ENCODE measurements at regions not wholly inside any gene's neighbourhood (a gene's known extent, or its start where the extent isn't known, plus 50 kb on each side); places are given as distances from the start of the nearest gene placed in this dataset.

- H3K36me3 ChIP-seq (ENCODE audit: control insufficient read depth in 2 of 2, insufficient read depth in 2 of 2, low read length in 2 of 2): no peaks in the 10 kb centered on the region
- no peaks in the 10 kb centered on the region for H3K27me3 ChIP-seq (ENCODE audit: control insufficient read depth in 1 of 2, insufficient read depth in 2 of 2, low read length in 2 of 2)
- no peak overlapping the region for H3K27ac ChIP-seq (ENCODE audit: low read length)
- no peak overlapping the region for H3K9ac ChIP-seq (ENCODE audit: low read length in 2 of 2)
- no peaks in the 10 kb centered on the region for H3K4me1 ChIP-seq (ENCODE audit: control insufficient read depth, insufficient read depth, low read length)
- H3K4me3 ChIP-seq (ENCODE audit: low read length in 2 of 2): no peak overlapping the region
- peaks cover 0 to 4% of the 10 kb centered on the region in 2 donors for H3K9me3 ChIP-seq (ENCODE audit: control insufficient read depth in 2 of 2, low read length in 2 of 2)
These were observed 255.0 kb upstream of the RBFOX1 start for GRCh38 chr16:7077636-7078035.

DNA sequence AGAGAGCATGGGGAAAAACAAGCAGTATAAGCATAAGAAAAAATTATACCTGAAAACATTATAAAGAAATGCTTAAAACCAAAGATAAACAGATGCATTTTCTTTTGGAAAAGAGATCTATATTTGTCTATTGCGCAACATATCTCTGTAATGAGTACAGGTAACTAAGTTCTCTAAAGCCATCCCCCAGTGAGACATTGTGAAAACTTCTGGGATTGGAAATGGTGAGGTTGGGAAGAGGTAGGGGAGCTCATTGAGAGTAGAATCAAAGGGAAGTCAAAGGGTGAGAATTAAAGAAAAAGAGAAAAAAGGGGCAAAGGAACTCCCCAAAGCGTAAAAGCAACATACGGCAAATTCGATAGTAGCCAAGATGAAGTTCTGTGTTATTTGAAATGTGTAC is 257.9 kb upstream of the RBFOX1 start:
- H3K9me3 ChIP-seq (ENCODE audit: control insufficient read depth in 2 of 2, low read length in 2 of 2): peaks cover 0 to 10% of the 10 kb centered on the region in 2 donors
- no peak overlapping the region for H3K27ac ChIP-seq (ENCODE audit: low read length)
- H3K9ac ChIP-seq (ENCODE audit: low read length in 2 of 2): no peak overlapping the region
- H3K36me3 ChIP-seq (ENCODE audit: control insufficient read depth in 2 of 2, insufficient read depth in 2 of 2, low read length in 2 of 2): no peaks in the 10 kb centered on the region
- no peaks in the 10 kb centered on the region for H3K27me3 ChIP-seq (ENCODE audit: control insufficient read depth in 1 of 2, insufficient read depth in 2 of 2, low read length in 2 of 2)
- no peaks in the 10 kb centered on the region for H3K4me1 ChIP-seq (ENCODE audit: control insufficient read depth, insufficient read depth, low read length)
- H3K4me3 ChIP-seq (ENCODE audit: low read length in 2 of 2): no peak overlapping the region

DNA sequence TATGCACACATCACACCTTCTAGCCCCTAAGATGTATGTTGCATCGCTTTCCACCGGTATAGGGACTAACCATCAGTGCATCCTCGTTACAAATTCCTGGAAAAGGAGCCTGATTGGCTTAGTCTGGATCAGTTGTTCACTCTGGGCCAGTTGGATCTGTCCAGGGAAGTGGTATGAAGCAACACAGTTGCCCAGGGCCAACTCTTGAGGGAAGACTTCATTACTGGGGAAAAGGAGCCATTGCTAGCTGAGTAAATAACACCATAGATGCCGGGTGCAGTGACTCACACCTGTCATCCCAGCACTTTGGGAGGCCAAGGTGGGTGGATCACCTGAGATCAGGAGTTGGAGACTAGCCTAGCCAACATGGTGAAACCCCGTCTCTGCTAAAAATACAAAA is 275.2 kb upstream of the RBFOX1 start:
- H3K4me1 ChIP-seq (ENCODE audit: control insufficient read depth, insufficient read depth, low read length): no peaks in the 10 kb centered on the region
- no peak overlapping the region for H3K9ac ChIP-seq (ENCODE audit: low read length in 2 of 2)
- H3K36me3 ChIP-seq (ENCODE audit: control insufficient read depth in 2 of 2, insufficient read depth in 2 of 2, low read length in 2 of 2): no peaks in the 10 kb centered on the region
- H3K9me3 ChIP-seq (ENCODE audit: control insufficient read depth in 2 of 2, low read length in 2 of 2): peaks cover 3 to 6% of the 10 kb centered on the region in 2 donors
- no peak overlapping the region for H3K4me3 ChIP-seq (ENCODE audit: low read length in 2 of 2)
- H3K27me3 ChIP-seq (ENCODE audit: control insufficient read depth in 1 of 2, insufficient read depth in 2 of 2, low read length in 2 of 2): no peaks in the 10 kb centered on the region
- no peak overlapping the region for H3K27ac ChIP-seq (ENCODE audit: low read length)

GRCh38 chr16:7055443-7055842 is 277.2 kb upstream of the RBFOX1 start:
- Histone ChIP-seq H3K4me1 (ENCODE audit: control insufficient read depth, insufficient read depth, low read length) (no peaks in the 10 kb centered on the region), H3K9me3 (ENCODE audit: control insufficient read depth in 2 of 2, low read length in 2 of 2) (peaks cover 3 to 6% of the 10 kb centered on the region in 2 donors), H3K9ac (ENCODE audit: low read length in 2 of 2) (no peak overlapping the region), H3K36me3 (ENCODE audit: control insufficient read depth in 2 of 2, insufficient read depth in 2 of 2, low read length in 2 of 2) (no peaks in the 10 kb centered on the region), H3K27ac (ENCODE audit: low read length) (no peak overlapping the region), H3K27me3 (ENCODE audit: control insufficient read depth in 1 of 2, insufficient read depth in 2 of 2, low read length in 2 of 2) (no peaks in the 10 kb centered on the region), H3K4me3 (ENCODE audit: low read length in 2 of 2) (no peak overlapping the region)

DNA sequence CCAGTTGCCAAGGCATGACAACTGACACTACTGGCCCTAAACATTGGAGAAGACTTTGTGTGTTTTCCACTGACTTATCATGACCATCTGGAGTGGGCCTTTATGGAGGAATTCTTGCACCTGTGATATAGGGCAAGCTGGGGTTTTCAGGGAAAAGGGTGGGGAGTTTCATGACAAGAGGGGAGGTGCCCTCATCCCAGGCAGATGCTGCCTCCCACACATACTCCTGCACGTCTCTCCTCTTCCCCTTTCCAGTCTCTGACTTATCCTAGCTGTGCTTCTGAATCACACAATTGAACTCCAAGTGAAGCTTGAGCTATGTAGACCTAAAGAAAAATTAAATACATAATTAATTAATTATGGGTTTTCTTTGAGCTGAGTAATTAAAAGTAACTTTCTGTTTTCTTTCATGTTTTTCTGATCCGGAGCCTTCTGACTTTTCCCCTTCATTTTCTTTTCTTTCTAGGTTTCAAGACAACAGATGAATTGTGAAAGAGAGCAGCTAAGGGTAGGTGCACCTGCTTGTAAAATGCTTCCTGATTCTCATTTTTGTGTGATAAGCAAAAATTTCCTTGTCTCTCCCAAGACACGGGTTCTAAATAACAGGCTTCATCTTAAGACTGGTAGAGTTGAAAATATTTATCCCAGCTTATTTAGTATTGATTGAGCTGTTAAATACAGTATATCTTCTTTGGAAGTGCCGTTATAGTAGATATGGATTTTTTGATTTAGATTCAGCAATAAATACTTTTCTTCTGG is 280.9 kb upstream of the RBFOX1 start:
- no peaks in the 10 kb centered on the region for H3K4me1 ChIP-seq (ENCODE audit: control insufficient read depth, insufficient read depth, low read length)
- H3K27me3 ChIP-seq (ENCODE audit: control insufficient read depth in 1 of 2, insufficient read depth in 2 of 2, low read length in 2 of 2): no peaks in the 10 kb centered on the region
- no peak overlapping the region for H3K27ac ChIP-seq (ENCODE audit: low read length)
- no peak overlapping the region for H3K9ac ChIP-seq (ENCODE audit: low read length in 2 of 2)
- no peaks in the 10 kb centered on the region for H3K36me3 ChIP-seq (ENCODE audit: control insufficient read depth in 2 of 2, insufficient read depth in 2 of 2, low read length in 2 of 2)
- peaks cover 3 to 6% of the 10 kb centered on the region in 2 donors for H3K9me3 ChIP-seq (ENCODE audit: control insufficient read depth in 2 of 2, low read length in 2 of 2)
- H3K4me3 ChIP-seq (ENCODE audit: low read length in 2 of 2): no peak overlapping the region

DNA sequence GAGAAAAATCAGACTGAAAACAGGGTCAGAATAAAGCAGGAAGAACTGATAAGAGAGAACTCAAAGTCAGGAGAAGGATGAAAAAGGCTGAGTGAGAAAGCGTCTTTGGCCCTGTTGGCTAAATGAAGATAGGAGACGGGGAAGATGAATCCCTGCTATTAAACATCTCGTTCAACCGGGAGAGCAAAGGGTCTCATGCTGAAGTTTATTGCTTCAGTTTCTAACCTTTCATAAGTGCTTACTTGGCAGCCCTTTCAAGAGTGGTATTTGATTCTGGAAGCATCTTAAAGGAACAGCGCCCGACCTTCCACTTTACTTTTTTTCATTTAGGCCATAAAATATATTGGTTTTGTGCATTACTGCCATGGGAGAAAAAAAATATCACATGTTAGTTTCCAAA is 288.3 kb upstream of the RBFOX1 start:
- no peak overlapping the region for H3K4me3 ChIP-seq (ENCODE audit: low read length in 2 of 2)
- no peaks in the 10 kb centered on the region for H3K27me3 ChIP-seq (ENCODE audit: control insufficient read depth in 1 of 2, insufficient read depth in 2 of 2, low read length in 2 of 2)
- peaks cover 0 to 6% of the 10 kb centered on the region in 2 donors for H3K9me3 ChIP-seq (ENCODE audit: control insufficient read depth in 2 of 2, low read length in 2 of 2)
- no peaks in the 10 kb centered on the region for H3K4me1 ChIP-seq (ENCODE audit: control insufficient read depth, insufficient read depth, low read length)
- no peak overlapping the region for H3K27ac ChIP-seq (ENCODE audit: low read length)
- no peaks in the 10 kb centered on the region for H3K36me3 ChIP-seq (ENCODE audit: control insufficient read depth in 2 of 2, insufficient read depth in 2 of 2, low read length in 2 of 2)
- no peak overlapping the region for H3K9ac ChIP-seq (ENCODE audit: low read length in 2 of 2)

DNA sequence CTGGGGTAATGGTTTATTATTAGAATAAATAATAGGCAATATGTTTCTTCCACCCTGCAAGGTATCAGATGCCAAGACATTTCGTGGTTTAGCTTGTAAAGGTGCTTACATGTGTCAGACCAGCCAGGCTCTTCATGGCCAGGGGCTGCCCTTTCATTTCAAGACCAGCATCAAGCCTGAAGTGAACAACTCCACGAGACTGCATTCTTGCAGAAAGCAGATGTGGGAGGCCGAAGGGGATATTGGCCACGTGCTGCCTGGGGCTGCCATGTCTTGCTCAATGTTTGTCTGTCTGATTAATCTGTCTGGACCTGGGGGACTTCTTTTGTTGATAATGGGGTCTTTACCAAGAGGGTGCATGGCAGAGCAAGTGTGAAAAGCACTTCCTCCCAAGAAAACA is 294.2 kb upstream of the RBFOX1 start:
- Histone ChIP-seq H3K4me1 (ENCODE audit: control insufficient read depth, insufficient read depth, low read length) (no peaks in the 10 kb centered on the region), H3K4me3 (ENCODE audit: low read length in 2 of 2) (no peak overlapping the region), H3K9ac (ENCODE audit: low read length in 2 of 2) (no peak overlapping the region), H3K27ac (ENCODE audit: low read length) (no peak overlapping the region), H3K9me3 (ENCODE audit: control insufficient read depth in 2 of 2, low read length in 2 of 2) (peaks cover 0 to 3% of the 10 kb centered on the region in 2 donors), H3K36me3 (ENCODE audit: control insufficient read depth in 2 of 2, insufficient read depth in 2 of 2, low read length in 2 of 2) (no peaks in the 10 kb centered on the region), H3K27me3 (ENCODE audit: control insufficient read depth in 1 of 2, insufficient read depth in 2 of 2, low read length in 2 of 2) (no peaks in the 10 kb centered on the region)

- Histone ChIP-seq H3K9me3 (ENCODE audit: control insufficient read depth in 2 of 2, low read length in 2 of 2) (peaks cover 0 to 3% of the 10 kb centered on the region in 2 donors), H3K27ac (ENCODE audit: low read length) (no peak overlapping the region), H3K9ac (ENCODE audit: low read length in 2 of 2) (no peak overlapping the region)
These were observed 295.1 kb upstream of the RBFOX1 start for GRCh38 chr16:7037495-7037894.

GRCh38 chr16:7031031-7031430 is 301.6 kb upstream of the RBFOX1 start:
- Histone ChIP-seq H3K4me3 (ENCODE audit: low read length in 2 of 2) (no peak overlapping the region), H3K9ac (ENCODE audit: low read length in 2 of 2) (no peak overlapping the region), H3K27ac (ENCODE audit: low read length) (no peak overlapping the region), H3K4me1 (ENCODE audit: control insufficient read depth, insufficient read depth, low read length) (no peaks in the 10 kb centered on the region), H3K9me3 (ENCODE audit: control insufficient read depth in 2 of 2, low read length in 2 of 2) (peaks cover 2 to 13% of the 10 kb centered on the region in 2 donors), H3K27me3 (ENCODE audit: control insufficient read depth in 1 of 2, insufficient read depth in 2 of 2, low read length in 2 of 2) (no peaks in the 10 kb centered on the region), H3K36me3 (ENCODE audit: control insufficient read depth in 2 of 2, insufficient read depth in 2 of 2, low read length in 2 of 2) (no peaks in the 10 kb centered on the region)

More at GRCh38 chr16:7037495-7037894, 295.1 kb upstream of the RBFOX1 start:
- H3K4me3 ChIP-seq (ENCODE audit: low read length in 2 of 2): no peak overlapping the region
- no peaks in the 10 kb centered on the region for H3K36me3 ChIP-seq (ENCODE audit: control insufficient read depth in 2 of 2, insufficient read depth in 2 of 2, low read length in 2 of 2)
- H3K27me3 ChIP-seq (ENCODE audit: control insufficient read depth in 1 of 2, insufficient read depth in 2 of 2, low read length in 2 of 2): no peaks in the 10 kb centered on the region
- H3K4me1 ChIP-seq (ENCODE audit: control insufficient read depth, insufficient read depth, low read length): no peaks in the 10 kb centered on the region

DNA sequence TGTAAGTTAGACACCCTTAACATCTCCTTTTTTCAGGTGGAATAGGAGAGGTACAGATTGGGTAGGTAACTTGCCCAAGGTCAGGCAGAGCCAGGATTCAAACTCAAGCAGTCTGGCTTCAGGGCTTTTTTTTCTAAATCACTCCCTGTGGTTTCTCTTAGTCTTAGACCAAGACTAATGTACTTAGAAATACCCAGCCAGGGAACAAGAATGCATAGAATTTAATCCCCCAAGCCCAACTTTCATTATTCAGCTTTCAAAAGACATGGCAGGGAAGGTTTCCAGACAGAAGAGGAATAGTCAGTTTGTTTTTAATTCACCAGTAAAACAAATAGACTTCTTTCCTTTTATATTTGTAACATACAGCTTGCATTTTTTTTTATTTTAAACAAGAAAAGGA is 305.2 kb upstream of the RBFOX1 start:
- no peak overlapping the region for H3K9ac ChIP-seq (ENCODE audit: low read length in 2 of 2)
- H3K9me3 ChIP-seq (ENCODE audit: control insufficient read depth in 2 of 2, low read length in 2 of 2): peaks cover 2 to 15% of the 10 kb centered on the region in 2 donors
- peaks cover 0 to 3% of the 10 kb centered on the region in 2 donors for H3K27me3 ChIP-seq (ENCODE audit: control insufficient read depth in 1 of 2, insufficient read depth in 2 of 2, low read length in 2 of 2)
- H3K27ac ChIP-seq (ENCODE audit: low read length): no peak overlapping the region
- no peaks in the 10 kb centered on the region for H3K4me1 ChIP-seq (ENCODE audit: control insufficient read depth, insufficient read depth, low read length)
- no peak overlapping the region for H3K4me3 ChIP-seq (ENCODE audit: low read length in 2 of 2)
- no peaks in the 10 kb centered on the region for H3K36me3 ChIP-seq (ENCODE audit: control insufficient read depth in 2 of 2, insufficient read depth in 2 of 2, low read length in 2 of 2)

- Histone ChIP-seq H3K27ac (ENCODE audit: low read length) (no peak overlapping the region), H3K4me3 (ENCODE audit: low read length in 2 of 2) (no peak overlapping the region), H3K27me3 (ENCODE audit: control insufficient read depth in 1 of 2, insufficient read depth in 2 of 2, low read length in 2 of 2) (peaks cover 0 to 3% of the 10 kb centered on the region in 2 donors), H3K9ac (ENCODE audit: low read length in 2 of 2) (no peak overlapping the region), H3K36me3 (ENCODE audit: control insufficient read depth in 2 of 2, insufficient read depth in 2 of 2, low read length in 2 of 2) (no peaks in the 10 kb centered on the region), H3K9me3 (ENCODE audit: control insufficient read depth in 2 of 2, low read length in 2 of 2) (peaks cover 1 to 15% of the 10 kb centered on the region in 2 donors), H3K4me1 (ENCODE audit: control insufficient read depth, insufficient read depth, low read length) (no peaks in the 10 kb centered on the region)
These were observed 306.0 kb upstream of the RBFOX1 start for GRCh38 chr16:7026639-7027038.
